ENCODE measurements at regions not wholly inside any gene's neighbourhood (a gene's known extent, or its start where the extent isn't known, plus 50 kb on each side); places are given as distances from the start of the nearest gene placed in this dataset.

DNA sequence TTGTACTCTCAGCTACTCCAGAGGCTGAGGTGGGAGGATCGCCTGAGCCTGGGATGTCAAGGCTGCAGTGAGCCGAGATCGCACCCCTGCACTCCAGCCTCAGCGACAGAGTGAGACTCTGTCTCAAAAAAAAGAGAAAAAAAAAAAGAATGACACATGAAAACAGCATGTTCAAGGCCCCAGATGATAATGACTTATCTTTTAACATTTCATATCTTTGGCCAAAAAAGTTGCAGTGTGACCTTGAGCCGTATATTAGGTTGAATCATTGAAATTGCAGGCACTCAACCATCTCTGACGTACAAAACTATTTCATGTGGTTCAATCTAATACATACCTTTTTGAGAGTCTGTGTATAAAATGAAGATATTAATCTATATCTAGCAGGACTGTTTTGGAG lies 79.1 kb upstream of the CPEB4 start:
- TF ChIP-seq, protein P1, sequence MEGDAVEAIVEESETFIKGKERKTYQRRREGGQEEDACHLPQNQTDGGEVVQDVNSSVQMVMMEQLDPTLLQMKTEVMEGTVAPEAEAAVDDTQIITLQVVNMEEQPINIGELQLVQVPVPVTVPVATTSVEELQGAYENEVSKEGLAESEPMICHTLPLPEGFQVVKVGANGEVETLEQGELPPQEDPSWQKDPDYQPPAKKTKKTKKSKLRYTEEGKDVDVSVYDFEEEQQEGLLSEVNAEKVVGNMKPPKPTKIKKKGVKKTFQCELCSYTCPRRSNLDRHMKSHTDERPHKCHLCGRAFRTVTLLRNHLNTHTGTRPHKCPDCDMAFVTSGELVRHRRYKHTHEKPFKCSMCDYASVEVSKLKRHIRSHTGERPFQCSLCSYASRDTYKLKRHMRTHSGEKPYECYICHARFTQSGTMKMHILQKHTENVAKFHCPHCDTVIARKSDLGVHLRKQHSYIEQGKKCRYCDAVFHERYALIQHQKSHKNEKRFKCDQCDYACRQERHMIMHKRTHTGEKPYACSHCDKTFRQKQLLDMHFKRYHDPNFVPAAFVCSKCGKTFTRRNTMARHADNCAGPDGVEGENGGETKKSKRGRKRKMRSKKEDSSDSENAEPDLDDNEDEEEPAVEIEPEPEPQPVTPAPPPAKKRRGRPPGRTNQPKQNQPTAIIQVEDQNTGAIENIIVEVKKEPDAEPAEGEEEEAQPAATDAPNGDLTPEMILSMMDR (IDR thresholded peaks at IDR 0.05) = no peak
- TF ChIP-seq POLR2A (IDR thresholded peaks at IDR 0.05) = no peak
- TF ChIP-seq POLR2AphosphoS5 (IDR thresholded peaks at IDR 0.05) = no peak

All from suprapubic skin (tissue), 4 donors.